ENCODE measurements at regions not wholly inside any gene's neighbourhood (a gene's known extent, or its start where the extent isn't known, plus 50 kb on each side); places are given as distances from the start of the nearest gene placed in this dataset.
"Not testable (repeated sequence)": the region's sequence is repeated elsewhere in the genome, so short reads cannot be mapped to it uniquely, and the experiment has no call there.

DNA sequence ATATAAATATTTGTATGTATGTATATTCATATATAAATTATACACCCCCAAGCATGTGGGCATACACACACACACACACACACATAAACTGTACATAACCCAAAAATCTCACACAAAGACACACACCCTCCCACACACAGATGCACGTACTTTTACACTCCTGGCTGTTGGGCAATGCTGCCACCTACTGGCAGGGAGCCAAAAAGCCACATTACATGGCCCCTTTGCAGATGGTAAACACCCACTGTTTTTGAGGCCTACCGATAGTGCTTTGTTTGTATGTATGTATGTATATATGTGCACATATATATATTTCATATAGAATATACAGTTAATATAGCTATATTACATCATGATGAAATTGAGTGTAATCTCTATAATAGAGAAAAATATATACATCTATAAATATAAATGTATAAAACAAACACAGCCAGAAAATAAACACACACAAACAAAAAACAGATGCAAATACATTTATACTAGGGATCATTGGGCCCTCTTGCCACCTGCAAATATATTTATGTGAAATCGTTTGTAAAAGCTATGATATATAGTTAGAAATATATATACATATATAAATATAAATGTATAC, 120.1 kb upstream of the ACBD5 start:
- no peak overlapping the region for H3K4me3 ChIP-seq (ENCODE audit: low read depth, low read length)
- H3K36me3 ChIP-seq = no peaks in the 10 kb centered on the region
- no peaks in the 10 kb centered on the region for H3K27me3 ChIP-seq (ENCODE audit: insufficient read depth, low read depth, severe bottlenecking)
- no peaks in the 10 kb centered on the region for H3K9me3 ChIP-seq (ENCODE audit: severe bottlenecking)
- peak; percentile 57 for DNase-seq
- H3K27ac ChIP-seq = no peak overlapping the region
- TF ChIP-seq, protein P1, sequence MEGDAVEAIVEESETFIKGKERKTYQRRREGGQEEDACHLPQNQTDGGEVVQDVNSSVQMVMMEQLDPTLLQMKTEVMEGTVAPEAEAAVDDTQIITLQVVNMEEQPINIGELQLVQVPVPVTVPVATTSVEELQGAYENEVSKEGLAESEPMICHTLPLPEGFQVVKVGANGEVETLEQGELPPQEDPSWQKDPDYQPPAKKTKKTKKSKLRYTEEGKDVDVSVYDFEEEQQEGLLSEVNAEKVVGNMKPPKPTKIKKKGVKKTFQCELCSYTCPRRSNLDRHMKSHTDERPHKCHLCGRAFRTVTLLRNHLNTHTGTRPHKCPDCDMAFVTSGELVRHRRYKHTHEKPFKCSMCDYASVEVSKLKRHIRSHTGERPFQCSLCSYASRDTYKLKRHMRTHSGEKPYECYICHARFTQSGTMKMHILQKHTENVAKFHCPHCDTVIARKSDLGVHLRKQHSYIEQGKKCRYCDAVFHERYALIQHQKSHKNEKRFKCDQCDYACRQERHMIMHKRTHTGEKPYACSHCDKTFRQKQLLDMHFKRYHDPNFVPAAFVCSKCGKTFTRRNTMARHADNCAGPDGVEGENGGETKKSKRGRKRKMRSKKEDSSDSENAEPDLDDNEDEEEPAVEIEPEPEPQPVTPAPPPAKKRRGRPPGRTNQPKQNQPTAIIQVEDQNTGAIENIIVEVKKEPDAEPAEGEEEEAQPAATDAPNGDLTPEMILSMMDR (IDR thresholded peaks at IDR 0.05; ENCODE audit: low read depth, low read length) = peak; percentile 68

DNA sequence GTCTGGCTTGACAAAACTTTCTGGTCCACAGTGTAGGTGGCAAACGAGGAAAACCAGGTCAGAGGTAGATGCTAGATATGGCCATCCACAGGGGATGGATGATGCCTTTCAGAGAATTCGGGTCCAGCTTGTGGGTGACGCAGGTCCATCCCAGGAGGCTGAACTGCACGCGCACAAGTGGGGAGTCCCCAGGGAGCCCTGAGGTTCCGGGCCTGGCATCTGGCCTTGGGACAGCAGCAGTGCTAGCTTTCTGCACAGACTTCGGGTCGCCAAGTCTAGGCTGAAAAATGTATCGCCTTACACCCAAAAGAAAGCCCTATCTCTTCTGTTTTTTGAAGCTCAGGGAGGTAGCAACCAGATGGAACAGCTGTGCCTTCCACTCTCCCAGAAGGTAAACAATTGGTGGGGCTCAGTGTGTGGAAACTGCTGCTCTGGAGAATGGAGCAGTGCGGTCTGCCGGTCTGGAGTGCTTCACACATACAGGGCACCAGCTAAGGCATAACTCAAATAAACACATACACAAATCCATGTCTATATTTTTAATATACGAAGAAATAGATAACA, 119.3 kb upstream of the ACBD5 start:
- H3K9me3 ChIP-seq (ENCODE audit: severe bottlenecking) = no peaks in the 10 kb centered on the region
- H3K27ac ChIP-seq = no peak overlapping the region
- H3K36me3 ChIP-seq = no peaks in the 10 kb centered on the region

GRCh38 chr10:27356738-27357137, 116.1 kb upstream of the ACBD5 start:
- H3K27me3 ChIP-seq (ENCODE audit: insufficient read depth, low read depth, severe bottlenecking) = no peaks in the 10 kb centered on the region
- H3K36me3 ChIP-seq = no peaks in the 10 kb centered on the region
- TF ChIP-seq, protein P1 (IDR thresholded peaks at IDR 0.05; ENCODE audit: low read depth, low read length) = no peak
- H3K4me3 ChIP-seq (ENCODE audit: low read depth, low read length) = no peak overlapping the region
- H3K27ac ChIP-seq = no peak overlapping the region
- H3K9me3 ChIP-seq (ENCODE audit: severe bottlenecking) = no peaks in the 10 kb centered on the region
- DNase-seq = no peak

More for the DNA sequence above, 119.3 kb upstream of the ACBD5 start:
- no peaks in the 10 kb centered on the region for H3K27me3 ChIP-seq (ENCODE audit: insufficient read depth, low read depth, severe bottlenecking)
- no peak for DNase-seq
- TF ChIP-seq, protein P1 (IDR thresholded peaks at IDR 0.05; ENCODE audit: low read depth, low read length) = no peak
- no peak overlapping the region for H3K4me3 ChIP-seq (ENCODE audit: low read depth, low read length)

DNA sequence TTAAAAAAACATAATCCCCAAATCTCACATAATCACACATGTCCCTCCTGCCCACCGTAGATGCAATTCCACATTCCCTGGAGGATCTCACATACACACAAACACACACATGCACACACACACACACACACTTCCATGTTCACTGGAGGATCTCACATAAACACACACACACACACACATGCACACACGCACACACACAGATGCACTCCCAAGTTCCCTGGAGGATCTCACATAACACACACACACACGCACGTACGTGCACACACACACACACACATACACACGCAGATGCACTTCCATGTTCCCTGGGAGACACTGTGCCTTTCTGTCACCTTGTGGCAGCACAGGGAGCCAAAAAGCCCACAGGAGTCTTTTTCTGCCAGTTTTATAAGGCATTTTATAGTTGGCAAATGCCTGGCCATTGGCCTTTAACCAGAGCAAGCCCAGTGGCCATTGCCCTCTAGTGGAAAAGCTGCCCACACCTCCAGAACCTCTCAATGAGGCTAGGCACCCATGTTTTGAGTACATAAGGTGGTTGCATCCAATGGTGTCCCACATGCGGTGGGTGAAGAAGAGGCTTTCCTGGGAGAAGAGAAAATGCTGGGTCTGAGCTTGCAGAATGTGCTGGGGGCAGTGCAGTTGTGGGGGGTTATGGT, 115.4 kb upstream of the ACBD5 start:
- H3K27ac ChIP-seq = no peak overlapping the region
- H3K36me3 ChIP-seq = no peaks in the 10 kb centered on the region
- no peaks in the 10 kb centered on the region for H3K9me3 ChIP-seq (ENCODE audit: severe bottlenecking)
- no peaks in the 10 kb centered on the region for H3K27me3 ChIP-seq (ENCODE audit: insufficient read depth, low read depth, severe bottlenecking)
- no peak overlapping the region for H3K4me3 ChIP-seq (ENCODE audit: low read depth, low read length)
- TF ChIP-seq, protein P1 (IDR thresholded peaks at IDR 0.05; ENCODE audit: low read depth, low read length) = 0 out of 2 replicates have a peak, but pooled peaks have one; percentile 25
- no peak for DNase-seq

- not testable (repeated sequence) for H3K27ac ChIP-seq; H3K27me3 ChIP-seq (ENCODE audit: insufficient read depth, low read depth, severe bottlenecking); H3K9me3 ChIP-seq (ENCODE audit: severe bottlenecking); DNase-seq; H3K4me3 ChIP-seq (ENCODE audit: low read depth, low read length); H3K36me3 ChIP-seq
Measured at GRCh38 chr10:27354643-27355270, 114.2 kb upstream of the ACBD5 start.

GRCh38 chr10:27354100-27354499, 113.5 kb upstream of the ACBD5 start:
- not testable (repeated sequence) for H3K27me3 ChIP-seq (ENCODE audit: insufficient read depth, low read depth, severe bottlenecking); H3K36me3 ChIP-seq; H3K9me3 ChIP-seq (ENCODE audit: severe bottlenecking); DNase-seq; H3K4me3 ChIP-seq (ENCODE audit: low read depth, low read length); H3K27ac ChIP-seq
